Motor neuron (in vitro differentiated cells): ENCODE measurements at regions not wholly inside any gene's neighbourhood (a gene's known extent, or its start where the extent isn't known, plus 50 kb on each side); places are given as distances from the start of the nearest gene placed in this dataset.
A peak's percentile ranks its signal among the peaks of the same experiment; 100 is the strongest.
"Not testable (repeated sequence)": the region's sequence is repeated elsewhere in the genome, so short reads cannot be mapped to it uniquely, and the experiment has no call there.

Experiments used
- ATAC-seq, 8 experiments: fragments of 200-7000 bp; cut with Tn5 transposase; replicated peaks in 6 of 8; 2 replicates each; pipeline ENCODE4 v1.8.0; 2021; ENCODE audit warnings: mild to moderate bottlenecking in 8 of 8, moderate library complexity in 8 of 8
- H3K27ac ChIP-seq, 2 donors: fragments of 250-450 bp; sonication (Bioruptor Pico); 2 replicates each; pipeline ENCODE4 v1.9.0; 2021; ENCODE audit warnings: antibody characterized with exemption in 2 of 2, mild to moderate bottlenecking in 2 of 2, moderate library complexity in 1 of 2
- H3K4me1 ChIP-seq, 2 donors: fragments of 250-450 bp; sonication (Bioruptor Pico); replicated peaks in 1 of 2; 2 replicates each; pipeline ENCODE4 v1.6.1; 2021; ENCODE audit warnings: antibody characterized with exemption in 2 of 2, mild to moderate bottlenecking in 2 of 2, moderate library complexity in 1 of 2
- H3K4me3 ChIP-seq, 5 donors: fragments of 250-450 bp; sonication (Bioruptor Pico); 2 replicates each; pipeline ENCODE4 v1.9.0; 2021; ENCODE audit warnings: antibody characterized with exemption in 5 of 5, mild to moderate bottlenecking in 5 of 5, moderate library complexity in 4 of 5
- WGBS, 10 experiments: fragments of 450-650 bp; shearing (Covaris generic); methylation state at CpG; one replicate each; pipeline ENCODE4 v1.0.0; 2022; 5-methylcytosine and 5-hydroxymethylcytosine counted together
- in situ Hi-C, 9 experiments: fragments of 400-800 bp; cut with MboI; loops; one replicate each; pipeline ENCODE4 v1.15.0; 2021; ENCODE audit warnings: low sequenced_read_pairs in 9 of 9, low pct_unique_long_range_greater_than_20kb in 2 of 9; ENCODE audit not compliant: unreplicated experiment in 9 of 9

DNA sequence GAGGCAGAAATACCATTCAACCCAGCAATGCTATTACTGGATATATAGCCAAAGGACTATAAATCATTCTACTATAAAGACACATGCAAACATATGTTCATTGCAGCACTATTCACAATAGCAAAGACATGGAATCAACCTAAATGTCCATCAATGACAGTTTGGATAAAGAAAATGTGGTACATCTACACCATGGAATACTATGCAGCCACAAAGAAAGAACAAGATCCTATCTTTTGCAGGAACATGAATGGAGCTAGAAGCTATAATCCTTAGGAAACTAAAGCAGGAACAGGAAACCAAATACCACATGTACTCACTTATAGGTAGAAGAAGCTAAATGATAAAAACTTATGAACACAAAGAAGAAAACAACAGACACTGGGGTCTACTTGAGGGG is 730.3 kb upstream of the ADGRB3 start:
- in situ Hi-C loops, H3K27ac ChIP-seq, H3K4me1 ChIP-seq, ATAC-seq, H3K4me3 ChIP-seq: not testable (repeated sequence)

DNA sequence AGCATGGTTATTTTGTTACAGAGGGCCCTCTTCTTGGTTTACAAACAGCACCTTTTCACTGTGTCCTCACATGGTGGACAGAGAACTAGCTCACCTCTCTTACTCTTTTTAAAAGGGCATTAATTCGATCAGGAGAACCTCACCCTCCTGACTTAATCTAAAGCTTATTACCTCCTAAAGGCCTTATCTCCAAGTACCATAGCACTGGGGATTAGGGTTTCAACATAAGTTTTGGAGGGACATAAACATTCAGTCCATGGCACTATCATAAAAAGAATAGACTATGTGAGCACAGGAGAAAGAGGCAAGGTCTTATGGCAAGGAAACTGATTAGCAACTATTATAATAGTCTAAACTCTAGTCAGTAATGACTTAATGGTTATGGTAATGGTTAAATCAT is 736.2 kb upstream of the ADGRB3 start:
- in situ Hi-C loops = no loop called here
- ATAC-seq = no peak
- Histone ChIP-seq H3K27ac (no peak overlapping the region), H3K4me3 (no peak overlapping the region), H3K4me1 (no peaks in the 10 kb centered on the region)
- WGBS, 10 experiments = 0 to 88% (median 71%) methylated on average over 1 of the region's 1 CpG; no CpG with 5 or more reads in 1 of the 10 experiments

DNA sequence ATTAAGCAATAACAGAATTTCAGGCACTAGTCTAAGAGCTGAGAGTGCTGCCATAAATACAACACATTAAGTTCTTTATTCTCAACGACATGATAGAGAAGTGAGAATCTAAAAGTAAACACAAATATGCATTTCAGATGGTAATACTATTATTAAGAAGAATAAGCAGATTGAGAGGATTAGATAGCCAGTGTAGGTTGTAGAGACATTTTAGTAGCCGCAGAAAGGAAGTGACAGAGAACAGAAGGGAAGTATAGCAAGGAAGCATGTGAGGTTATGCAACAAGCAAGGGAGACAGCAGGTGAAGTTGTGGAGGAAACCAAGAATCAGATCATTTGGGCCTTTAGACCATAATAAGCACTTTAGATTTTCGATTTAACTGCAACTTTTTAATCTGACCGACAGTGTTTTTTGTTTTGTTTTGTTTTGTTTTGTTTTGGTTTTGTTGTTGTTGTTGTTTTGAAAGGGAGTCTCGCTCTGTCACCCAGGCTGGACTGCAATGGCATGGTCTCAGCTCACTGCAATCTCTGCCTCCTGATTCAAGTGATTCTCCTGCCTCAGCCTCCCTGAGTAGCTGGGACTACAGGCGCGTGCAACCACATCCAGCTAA is 737.0 kb upstream of the ADGRB3 start:
- ATAC-seq = no peak
- WGBS, 10 experiments = 20 to 90% (median 81%) methylated on average over 1 to 6 of the region's 7 CpGs
- in situ Hi-C loops = no loop called here
- Histone ChIP-seq H3K27ac (no peak overlapping the region), H3K4me1 (no peaks in the 10 kb centered on the region), H3K4me3 (no peak overlapping the region)

DNA sequence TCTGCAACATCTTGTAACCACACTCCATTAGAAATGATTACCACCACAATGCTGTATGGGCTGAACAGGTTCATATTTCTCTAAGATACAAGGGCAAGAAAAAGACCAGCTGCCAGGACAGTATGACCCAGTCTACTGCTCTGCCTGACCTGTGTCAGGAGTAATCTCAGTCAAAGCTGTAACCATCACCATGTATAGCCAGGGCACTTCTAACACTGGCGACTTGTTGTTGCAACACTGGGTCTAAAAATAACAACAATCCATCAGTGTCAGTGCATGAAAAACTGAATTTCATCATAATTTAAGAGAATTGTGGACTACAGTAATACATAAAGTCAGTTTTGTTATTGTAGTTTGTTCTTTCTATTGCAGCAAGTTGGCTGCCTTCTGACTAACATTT is 738.6 kb upstream of the ADGRB3 start:
- 0 to 100% (median 50%) methylated on average over 1 of the region's 1 CpG; no CpG with 5 or more reads in 3 of the 10 experiments for whole genome bisulfite sequencing, 10 experiments
- Histone ChIP-seq H3K27ac (no peak overlapping the region), H3K4me1 (no peaks in the 10 kb centered on the region), H3K4me3 (no peak overlapping the region)
- ATAC-seq = peak in 1 of 8 experiments; percentile 32
- in situ Hi-C loops = no loop called here

DNA sequence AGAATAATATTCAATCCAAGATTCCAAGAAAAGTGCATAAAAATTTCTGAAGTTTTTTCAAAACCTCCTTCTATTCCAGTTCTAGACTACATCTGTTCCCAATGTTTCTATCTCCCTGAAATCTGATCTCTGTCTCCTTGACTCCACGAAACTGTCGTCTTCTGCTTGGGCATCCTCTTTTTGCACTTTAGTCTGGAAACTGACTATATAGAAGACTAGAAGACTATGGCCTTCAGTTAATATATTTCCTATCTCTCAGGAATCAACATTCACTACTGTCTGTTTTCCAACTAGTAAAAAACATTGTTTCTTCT is 745.4 kb upstream of the ADGRB3 start:
- no peak overlapping the region for H3K4me3 ChIP-seq
- no peaks in the 10 kb centered on the region for H3K4me1 ChIP-seq
- in situ Hi-C loops = no loop called here
- WGBS, 10 experiments = 0 to 100% (median 73%) methylated on average over 2 of the region's 2 CpGs; no CpG with 5 or more reads in 3 of the 10 experiments
- H3K27ac ChIP-seq = no peak overlapping the region
- no peak for ATAC-seq

DNA sequence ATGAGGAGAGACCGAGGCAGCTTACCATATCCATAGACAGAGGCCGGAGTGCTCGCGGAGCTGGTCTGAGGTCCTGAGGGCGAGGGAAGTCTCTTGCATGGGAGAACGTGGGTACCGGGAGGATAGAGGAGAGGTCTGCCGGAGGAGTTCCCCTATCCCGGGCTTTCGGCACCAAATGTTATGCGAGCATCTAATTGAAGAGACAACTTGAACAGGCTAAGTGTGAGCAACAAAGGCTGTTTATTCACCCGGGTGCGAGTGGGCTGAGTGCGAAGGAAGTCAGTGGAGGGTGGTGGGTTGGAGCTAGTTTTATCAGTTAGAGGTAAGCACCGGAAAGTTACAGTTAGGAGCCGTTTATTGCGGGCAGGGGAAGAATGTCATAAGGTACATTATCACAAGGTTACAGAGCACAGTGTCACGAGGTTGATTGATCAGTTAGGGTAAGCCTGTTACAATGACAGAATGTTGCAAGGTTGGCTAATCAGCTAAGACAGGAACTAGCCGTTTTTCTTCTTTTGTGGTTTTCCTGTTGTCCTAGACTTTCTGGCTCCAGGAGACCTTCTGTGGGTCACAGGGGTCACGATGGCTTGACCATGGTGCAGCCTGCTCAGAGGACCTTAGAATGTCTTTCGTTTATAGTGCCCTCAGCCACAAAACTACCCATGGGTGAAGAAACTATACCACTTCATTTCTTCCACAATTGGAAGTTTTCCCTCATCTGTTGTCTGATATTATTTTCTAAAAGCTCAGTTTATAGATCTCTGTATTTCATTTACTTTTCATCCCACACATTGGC is 746.0 kb upstream of the ADGRB3 start:
- Histone ChIP-seq H3K27ac (no peak overlapping the region), H3K4me1 (no peaks in the 10 kb centered on the region), H3K4me3 (no peak overlapping the region)
- in situ Hi-C loops = no loop called here
- ATAC-seq = no peak
- WGBS, 10 experiments = 40 to 100% (median 80%) methylated on average over 1 to 21 of the region's 21 CpGs

DNA sequence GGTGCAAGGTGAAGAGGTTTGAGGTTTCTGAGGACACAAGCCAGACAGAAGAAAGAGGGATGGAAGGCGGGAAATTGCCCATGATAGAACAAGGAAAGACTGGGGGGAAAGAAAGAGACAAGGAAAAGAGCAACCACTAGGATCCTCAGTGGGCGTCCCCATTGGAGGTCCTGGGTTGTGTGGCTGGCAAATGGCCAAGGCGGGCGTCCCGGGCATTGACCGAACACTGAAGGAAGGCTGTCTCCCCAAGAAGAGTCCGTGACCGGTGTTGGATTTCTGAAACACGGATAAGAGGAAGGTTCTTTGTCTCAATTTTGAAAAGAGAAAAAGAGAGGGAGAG is 746.6 kb upstream of the ADGRB3 start:
- no peak for ATAC-seq
- 0 to 100% (median 71%) methylated on average over 1 to 7 of the region's 9 CpGs; no CpG with 5 or more reads in 1 of the 10 experiments for WGBS, 10 experiments
- in situ Hi-C loops = no loop called here
- Histone ChIP-seq H3K4me1 (no peaks in the 10 kb centered on the region), H3K4me3 (no peak overlapping the region), H3K27ac (no peak overlapping the region)

DNA sequence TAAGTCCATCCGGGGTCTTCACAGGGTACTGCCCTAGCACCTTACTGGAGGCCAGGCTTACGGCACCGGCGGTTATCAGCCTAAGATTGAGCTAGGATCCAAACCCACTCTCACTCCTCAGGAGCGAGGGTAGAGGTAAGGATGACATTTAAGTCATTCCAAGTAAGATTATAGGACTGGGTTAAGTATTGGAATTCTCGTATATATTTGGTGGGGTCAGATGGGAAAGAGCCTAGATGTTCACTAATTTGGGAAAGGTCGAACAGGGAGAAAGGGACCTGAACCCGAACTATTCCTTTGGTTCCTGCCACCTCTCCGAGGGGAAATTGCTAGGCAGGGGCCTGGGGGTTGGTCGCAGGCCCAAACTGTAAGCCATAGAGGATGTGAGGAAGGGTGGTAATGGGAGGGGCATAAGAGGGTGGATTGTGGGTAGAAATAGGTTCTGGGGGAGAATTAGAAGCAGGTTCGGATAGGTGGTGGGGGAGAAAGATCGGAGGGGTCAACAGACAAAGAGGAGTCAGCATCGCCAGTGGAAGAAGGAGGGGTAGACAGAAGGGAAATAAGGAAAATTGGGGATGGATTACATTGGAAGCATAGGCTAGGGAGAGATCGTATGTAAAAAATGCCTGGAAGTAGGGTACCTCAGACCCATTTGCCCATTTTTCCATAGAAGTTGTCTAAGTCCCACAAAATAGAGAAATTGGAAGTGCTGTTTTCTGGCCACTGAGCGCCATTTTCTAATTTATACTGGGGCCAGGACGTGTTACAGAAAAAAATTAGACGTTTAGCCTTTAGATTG is 747.1 kb upstream of the ADGRB3 start:
- Histone ChIP-seq H3K27ac (no peak overlapping the region), H3K4me3 (no peak overlapping the region), H3K4me1 (no peaks in the 10 kb centered on the region)
- in situ Hi-C loops = no loop called here
- no peak for ATAC-seq
- WGBS, 10 experiments = 29 to 100% (median 85%) methylated on average over 1 to 16 of the region's 17 CpGs

DNA sequence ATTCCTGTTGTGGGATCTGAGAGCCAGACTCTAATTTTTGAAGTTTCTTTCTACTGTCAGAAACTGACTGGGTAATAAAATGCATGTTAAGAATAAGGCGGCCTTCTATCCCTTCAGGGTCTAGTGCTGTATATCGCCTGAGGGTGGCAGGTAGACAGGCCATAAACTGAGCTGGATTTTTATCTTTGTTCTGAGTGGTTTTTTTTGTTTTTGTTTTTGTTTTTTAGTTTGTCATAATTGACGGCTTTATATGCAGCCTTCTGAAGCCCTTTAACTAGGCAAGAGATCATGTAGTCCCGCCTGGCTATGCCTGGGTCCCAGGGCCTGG is 747.7 kb upstream of the ADGRB3 start:
- Histone ChIP-seq H3K27ac (no peak overlapping the region), H3K4me1 (no peaks in the 10 kb centered on the region), H3K4me3 (no peak overlapping the region)
- in situ Hi-C loops = no loop called here
- WGBS, 10 experiments = 58 to 100% (median 95%) methylated on average over 1 to 4 of the region's 4 CpGs; no CpG with 5 or more reads in 3 of the 10 experiments
- no peak for ATAC-seq

DNA sequence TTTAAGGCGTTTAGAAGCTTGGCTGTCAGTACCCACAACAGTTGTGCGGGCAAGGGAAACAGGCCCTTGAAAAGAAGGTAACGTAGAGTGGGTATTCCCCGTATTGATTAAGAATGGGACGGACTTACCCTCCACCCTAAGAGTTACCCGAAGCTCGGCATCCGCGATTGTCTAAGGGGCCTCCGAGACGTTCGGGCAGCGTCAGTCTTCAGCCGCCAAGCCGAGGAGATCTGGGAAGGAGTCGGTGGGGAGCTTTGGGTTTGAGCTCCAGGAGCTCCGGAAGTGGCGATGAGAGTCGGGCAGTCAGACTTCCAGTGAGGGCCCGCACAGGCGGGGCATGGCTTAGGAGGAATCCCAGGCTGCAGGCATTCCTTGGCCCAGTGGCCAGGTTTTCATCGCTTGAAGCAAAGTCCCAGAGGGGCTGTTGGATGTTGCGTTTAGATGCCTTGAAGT is 748.2 kb upstream of the ADGRB3 start:
- H3K4me3 ChIP-seq = no peak overlapping the region
- no peak for ATAC-seq
- H3K4me1 ChIP-seq = no peaks in the 10 kb centered on the region
- 59 to 100% (median 90%) methylated on average over 1 to 15 of the region's 23 CpGs; no CpG with 5 or more reads in 3 of the 10 experiments for WGBS, 10 experiments
- H3K27ac ChIP-seq = no peak overlapping the region
- in situ Hi-C loops = no loop called here

DNA sequence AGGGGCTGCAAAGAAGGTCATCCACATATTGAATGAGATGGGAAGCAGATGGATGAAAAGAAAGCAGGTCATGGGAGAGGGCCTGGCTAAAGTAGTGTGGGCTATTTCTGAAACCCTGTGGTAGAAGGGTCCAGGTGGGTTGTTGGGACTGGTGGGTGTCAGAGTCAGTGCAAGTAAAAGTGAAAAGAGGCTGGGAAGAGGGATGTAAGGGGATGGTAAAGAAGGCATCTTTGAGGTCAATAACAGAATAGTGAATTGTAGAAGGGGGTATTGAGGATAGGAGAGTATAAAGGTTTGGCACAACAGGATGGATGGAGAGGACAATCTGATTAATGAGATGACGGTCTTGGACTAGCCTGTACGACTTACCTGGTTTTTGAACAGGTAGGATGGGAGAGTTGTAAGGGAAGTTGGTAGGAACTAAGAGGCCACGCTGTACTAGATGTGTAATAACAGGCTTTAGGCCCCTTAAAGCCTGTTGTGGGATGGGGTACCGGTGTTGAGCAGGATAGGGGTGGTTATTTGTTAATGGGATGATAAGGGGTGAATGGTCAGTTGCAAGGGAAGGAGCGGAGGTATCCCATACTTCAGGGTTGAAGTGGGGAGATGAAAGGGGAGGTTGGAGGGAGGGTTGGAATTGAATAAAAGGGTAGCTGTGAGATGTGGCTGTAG is 748.9 kb upstream of the ADGRB3 start:
- no peak overlapping the region for H3K4me3 ChIP-seq
- H3K27ac ChIP-seq = no peak overlapping the region
- in situ Hi-C loops = no loop called here
- no peaks in the 10 kb centered on the region for H3K4me1 ChIP-seq
- ATAC-seq = no peak
- 20 to 100% (median 75%) methylated on average over 1 to 4 of the region's 5 CpGs; no CpG with 5 or more reads in 2 of the 10 experiments for WGBS, 10 experiments

DNA sequence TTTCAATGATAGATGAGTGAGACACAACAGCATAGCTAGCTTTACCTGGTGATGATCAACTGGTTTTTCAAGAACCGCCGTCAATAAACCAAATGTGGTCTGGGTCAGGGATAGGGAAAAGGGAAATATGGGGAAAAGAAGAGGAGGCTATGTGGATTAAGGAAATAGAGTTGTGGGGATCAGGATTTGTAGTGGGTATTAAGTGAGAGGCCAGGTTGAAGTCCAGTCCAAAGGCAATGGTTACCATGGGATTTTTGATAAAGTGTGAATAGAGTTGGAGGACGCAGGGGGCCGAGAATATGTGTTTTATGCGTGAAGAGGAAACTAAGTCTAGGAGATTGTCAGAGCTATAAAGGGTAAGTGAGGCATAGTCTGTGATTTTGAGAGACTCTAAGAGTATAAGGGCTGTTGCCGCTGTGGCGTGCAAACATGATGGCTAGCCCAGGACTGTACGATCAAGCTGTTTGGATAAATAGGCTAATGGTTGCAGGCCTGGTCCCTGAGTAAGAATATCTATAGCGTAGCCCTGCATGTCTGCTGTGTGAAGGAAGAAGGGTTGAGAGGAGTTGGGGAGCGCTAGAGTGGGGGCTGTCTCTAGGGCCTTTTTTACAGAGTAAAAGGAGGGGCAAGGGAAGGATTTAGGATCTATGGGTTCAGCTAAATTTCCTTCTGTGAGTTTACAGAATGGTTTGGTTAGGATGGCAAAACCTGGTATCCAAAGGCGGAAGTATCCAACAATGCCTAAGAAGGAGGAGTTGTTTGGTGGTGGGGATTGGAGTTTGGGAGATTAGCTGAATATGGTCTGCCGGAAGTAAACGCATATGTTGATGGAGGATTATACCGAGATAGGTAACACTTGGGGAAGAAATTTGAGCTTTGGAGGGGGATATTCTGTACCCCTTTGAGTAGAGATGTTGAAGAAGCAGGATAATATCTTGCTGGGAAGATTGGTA is 749.7 kb upstream of the ADGRB3 start:
- no peak overlapping the region for H3K4me3 ChIP-seq
- H3K4me1 ChIP-seq = no peaks in the 10 kb centered on the region
- no peak for ATAC-seq
- H3K27ac ChIP-seq = no peak overlapping the region
- 45 to 100% (median 91%) methylated on average over 3 to 14 of the region's 14 CpGs for WGBS, 10 experiments
- in situ Hi-C loops = no loop called here
